Liver (tissue), 8 donors: ENCODE measurements at regions not wholly inside any gene's neighbourhood (a gene's known extent, or its start where the extent isn't known, plus 50 kb on each side); places are given as distances from the start of the nearest gene placed in this dataset.

Experiments
- DNase-seq: peaks from one replicate; pipeline ENCODE4 v3.0.0-alpha.2; 2017; ENCODE audit warnings: low spot score
- H3K27ac ChIP-seq, 2 donors: one replicate each; pipeline ENCODE4 v1.7.0; 2013; ENCODE audit warnings: inconsistent platforms in 2 of 2, low read length in 2 of 2, control low read depth in 1 of 2, low read depth in 1 of 2, mild to moderate bottlenecking in 1 of 2
- H3K27me3 ChIP-seq, 4 donors: one replicate each; pipeline versions ENCODE4 v1.6.1 to v1.7.0; 2013; ENCODE audit warnings: low read length in 3 of 4, inconsistent platforms in 1 of 4, mild to moderate bottlenecking in 1 of 4, moderate library complexity in 1 of 4; ENCODE audit not compliant: control insufficient read depth in 4 of 4, insufficient read depth in 4 of 4
- H3K36me3 ChIP-seq, 4 donors: one replicate each; pipeline versions ENCODE4 v1.6.1 to v1.7.0; 2013; ENCODE audit warnings: low read length in 3 of 4, mild to moderate bottlenecking in 3 of 4, low read depth in 1 of 4, moderate library complexity in 1 of 4; ENCODE audit not compliant: control insufficient read depth in 4 of 4, insufficient read depth in 3 of 4
- H3K4me1 ChIP-seq, 4 donors: one replicate each; pipeline versions ENCODE4 v1.6.1 to v1.7.0; 2013; ENCODE audit warnings: low read length in 3 of 4, mild to moderate bottlenecking in 3 of 4, moderate library complexity in 1 of 4; ENCODE audit not compliant: control insufficient read depth in 4 of 4, insufficient read depth in 4 of 4
- H3K4me3 ChIP-seq, 3 donors: one replicate each; pipeline versions ENCODE4 v1.6.1 to v1.7.0; 2013; ENCODE audit warnings: low read length in 3 of 3, control low read depth in 1 of 3, low read depth in 1 of 3, mild to moderate bottlenecking in 1 of 3
- H3K9ac ChIP-seq, 2 donors: one replicate each; pipeline ENCODE4 v1.7.0; 2013; ENCODE audit warnings: low read length in 2 of 2, mild to moderate bottlenecking in 2 of 2, moderate library complexity in 2 of 2, control low read depth in 1 of 2, low read depth in 1 of 2
- H3K9me3 ChIP-seq, 4 donors: one replicate each; pipeline versions ENCODE4 v1.6.1 to v1.7.0; 2013; ENCODE audit warnings: low read length in 3 of 4; ENCODE audit not compliant: control insufficient read depth in 4 of 4
- ATF3 ChIP-seq: IDR thresholded peaks from 2 replicates; pipeline ENCODE4 v1.6.1; 2016; ENCODE audit warnings: antibody characterized with exemption
- CTCF ChIP-seq: fragments of 150-350 bp; IDR thresholded peaks from 2 replicates; pipeline ENCODE4 v1.5.1; 2017; ENCODE audit warnings: improper control_type of control experiment, low read depth, low read length; ENCODE audit not compliant: missing input control
- EGR1 ChIP-seq, 2 donors: IDR thresholded peaks; 2 replicates each; pipeline ENCODE4 v1.6.1; 2016 to 2018; ENCODE audit warnings: antibody characterized with exemption in 2 of 2, low read depth in 2 of 2
- FOXA1 ChIP-seq: IDR thresholded peaks from 2 replicates; pipeline ENCODE4 v1.6.1; 2016; ENCODE audit warnings: antibody characterized with exemption
- FOXA2 ChIP-seq: IDR thresholded peaks from 2 replicates; pipeline ENCODE4 v1.6.1; 2016; ENCODE audit warnings: antibody characterized with exemption
- GABPA ChIP-seq, 2 donors: IDR thresholded peaks in 1 of 2; conservative IDR thresholded peaks in 1 of 2; 2 replicates each; pipeline ENCODE4 v1.6.1; 2016; ENCODE audit warnings: antibody characterized with exemption in 2 of 2, mild to moderate bottlenecking in 1 of 2, moderate library complexity in 1 of 2
- JUND ChIP-seq, 2 donors: IDR thresholded peaks; 2 replicates each; pipeline ENCODE4 v1.6.1; 2016; ENCODE audit warnings: antibody characterized with exemption in 2 of 2
- MAX ChIP-seq: IDR thresholded peaks from 2 replicates; pipeline ENCODE4 v1.6.1; 2016; ENCODE audit warnings: antibody characterized with exemption
- NR2F2 ChIP-seq: IDR thresholded peaks from 2 replicates; pipeline ENCODE4 v1.6.1; 2016; ENCODE audit warnings: antibody characterized with exemption
- RAD21 ChIP-seq, 2 donors: IDR thresholded peaks; 2 replicates each; pipeline ENCODE4 v1.6.1; 2016; ENCODE audit warnings: antibody characterized with exemption in 2 of 2, mild to moderate bottlenecking in 2 of 2
- REST ChIP-seq: IDR thresholded peaks from 2 replicates; pipeline ENCODE4 v1.6.1; 2016; ENCODE audit warnings: antibody characterized with exemption, mild to moderate bottlenecking
- RXRA ChIP-seq, 2 donors: IDR thresholded peaks; 2 replicates each; pipeline ENCODE4 v1.6.1; 2017 to 2018; ENCODE audit warnings: antibody characterized with exemption in 2 of 2, mild to moderate bottlenecking in 1 of 2
- SP1 ChIP-seq: IDR thresholded peaks from 2 replicates; pipeline ENCODE4 v1.6.1; 2018; ENCODE audit warnings: antibody characterized with exemption, mild to moderate bottlenecking
- TAF1 ChIP-seq: conservative IDR thresholded peaks from 2 replicates; pipeline ENCODE4 v1.6.1; 2016; ENCODE audit warnings: antibody characterized with exemption, mild to moderate bottlenecking
- YY1 ChIP-seq: IDR thresholded peaks from 2 replicates; pipeline ENCODE4 v1.6.1; 2016; ENCODE audit warnings: antibody characterized with exemption, mild to moderate bottlenecking
- ZBTB33 ChIP-seq: IDR thresholded peaks from 2 replicates; pipeline ENCODE4 v1.6.1; 2016; ENCODE audit warnings: antibody characterized with exemption
- WGBS: extraction: QIAGEN DNeasy Blood & Tissue Kit; methylation state at CpG from one replicate; pipeline ENCODE4 v1.1.7; 2013; 5-methylcytosine and 5-hydroxymethylcytosine counted together
- donor health status: healthy.
- donor health status: healthy.
- donor health status: healthy.
- donor health status: healthy.
- donor health status: healthy.

GRCh38 chr7:131949659-131950058, 393.2 kb upstream of the PODXL start:
- Histone ChIP-seq H3K4me1 (peaks cover 0 to 7% (median 0%) of the 10 kb centered on the region in 4 donors), H3K36me3 (no peaks in the 10 kb centered on the region), H3K9me3 (peaks cover 0 to 4% (median 0%) of the 10 kb centered on the region in 4 donors), H3K4me3 (no peak overlapping the region), H3K9ac (no peak overlapping the region), H3K27ac (no peak overlapping the region), H3K27me3 (peaks cover 0 to 6% (median 0%) of the 10 kb centered on the region in 4 donors)
- WGBS = 79% methylated on average over 7 of the region's 7 CpGs
- TF ChIP-seq YY1 = no peak
- no peak for TF ChIP-seq EGR1 (IDR thresholded peaks at IDR 0.05; ENCODE audit: low read depth in 2 of 2)
- TF ChIP-seq REST = no peak
- no peak for TF ChIP-seq RXRA (IDR thresholded peaks at IDR 0.05)
- no peak for DNase-seq

GRCh38 chr7:131948434-131949053, 392.1 kb upstream of the PODXL start:
- H3K4me1 ChIP-seq = peaks cover 0 to 7% (median 0%) of the 10 kb centered on the region in 4 donors
- no peak for DNase-seq
- no peak overlapping the region for H3K9ac ChIP-seq
- no peak overlapping the region for H3K27ac ChIP-seq
- peaks cover 0 to 10% (median 0%) of the 10 kb centered on the region in 4 donors for H3K27me3 ChIP-seq
- TF ChIP-seq TAF1 (no peak), GABPA (IDR thresholded peaks at IDR 0.05 in 1 of 2, conservative IDR thresholded peaks at IDR 0.05 in 1 of 2) (no peak), REST (no peak)
- no peaks in the 10 kb centered on the region for H3K36me3 ChIP-seq
- H3K9me3 ChIP-seq = peaks cover 0 to 4% (median 0%) of the 10 kb centered on the region in 4 donors
- no peak overlapping the region for H3K4me3 ChIP-seq
- WGBS = 40% methylated on average over 6 of the region's 6 CpGs

- 89% methylated on average over 1 of the region's 1 CpG for WGBS
- H3K27me3 ChIP-seq = peaks cover 0 to 10% (median 0%) of the 10 kb centered on the region in 4 donors
- TF ChIP-seq RXRA (IDR thresholded peaks at IDR 0.05) (no peak), FOXA2 (no peak), SP1 (no peak), JUND (IDR thresholded peaks at IDR 0.05) (no peak), ATF3 (no peak), MAX (no peak), CTCF (no peak), YY1 (no peak), RAD21 (IDR thresholded peaks at IDR 0.05) (no peak), EGR1 (IDR thresholded peaks at IDR 0.05; ENCODE audit: low read depth in 2 of 2) (no peak), ZBTB33 (no peak), FOXA1 (no peak), TAF1 (no peak), NR2F2 (no peak)
These were observed 391.2 kb upstream of the PODXL start for GRCh38 chr7:131947661-131948060.

More at GRCh38 chr7:131947661-131948060, 391.2 kb upstream of the PODXL start:
- DNase-seq = no peak
- H3K9me3 ChIP-seq = peaks cover 0 to 4% (median 0%) of the 10 kb centered on the region in 4 donors
- no peak overlapping the region for H3K27ac ChIP-seq
- no peak overlapping the region for H3K4me3 ChIP-seq
- peaks cover 0 to 7% (median 0%) of the 10 kb centered on the region in 4 donors for H3K4me1 ChIP-seq
- no peaks in the 10 kb centered on the region for H3K36me3 ChIP-seq
- no peak overlapping the region for H3K9ac ChIP-seq
